Caco-2 (cell line): ENCODE measurements at regions not wholly inside any gene's neighbourhood (a gene's known extent, or its start where the extent isn't known, plus 50 kb on each side); places are given as distances from the start of the nearest gene placed in this dataset.

Experiments used
- BruUV-seq: library from RNA; stranded (reverse); fragments of 400-500 nt; replicated peaks from 2 replicates; lab custom pipeline; 2021; lab: Mats Ljungman, UMichigan
- CTCF ChIA-PET: fragments of 300-600 bp; sonication (Branson Sonifier 250); formaldehyde crosslinking; loops from one replicate; lab custom pipeline; 2022; ENCODE audit warnings: antibody characterized with exemption; lab: Charles Lee
- POLR2A ChIA-PET: fragments of 300-600 bp; sonication (Branson Sonifier 250); formaldehyde crosslinking; loops from one replicate; lab custom pipeline; 2022; ENCODE audit warnings: antibody characterized with exemption; lab: Charles Lee
- DNase-seq, 2 experiments: peaks; one replicate each; pipeline versions ENCODE4 v3.0.0 to v3.0.0-alpha.2; 2020 to 2022
- H3K27me3 ChIP-seq: replicated peaks from 2 replicates; pipeline ENCODE4 v1.6.0; 2011; ENCODE audit warnings: low read length; ENCODE audit not compliant: control insufficient read depth, insufficient read depth
- H3K36me3 ChIP-seq: 2 replicates; pipeline ENCODE4 v1.5.1; 2011; ENCODE audit warnings: low read length; ENCODE audit not compliant: control insufficient read depth, insufficient read depth
- H3K4me1 ChIP-seq: fragments of 250-450 bp; sonication (Bioruptor Pico); 2 replicates; pipeline ENCODE4 v1.5.1; 2020; ENCODE audit warnings: mild to moderate bottlenecking
- H3K4me3 ChIP-seq: 2 replicates; pipeline ENCODE4 v1.5.1; 2011; ENCODE audit warnings: low read depth, mild to moderate bottlenecking, control low read depth, low read length
- H3K9me3 ChIP-seq: fragments of 250-450 bp; sonication (Bioruptor Pico); 2 replicates; pipeline ENCODE4 v1.5.1; 2020; ENCODE audit warnings: mild to moderate bottlenecking, moderate library complexity
- H3K27ac Mint-ChIP-seq: one replicate; pipeline ENCODE4 v1.8.0; 2022; ENCODE audit warnings: mixed read lengths; ENCODE audit not compliant: unreplicated experiment
- H3K27me3 Mint-ChIP-seq: one replicate; pipeline ENCODE4 v1.8.0; 2022; ENCODE audit warnings: mixed read lengths; ENCODE audit not compliant: insufficient read depth, unreplicated experiment
- H3K36me3 Mint-ChIP-seq: one replicate; pipeline ENCODE4 v1.8.0; 2022; ENCODE audit warnings: mild to moderate bottlenecking, mixed read lengths; ENCODE audit not compliant: insufficient read depth, unreplicated experiment
- H3K4me1 Mint-ChIP-seq: one replicate; pipeline ENCODE4 v1.8.0; 2022; ENCODE audit warnings: low read depth, mixed read lengths; ENCODE audit not compliant: unreplicated experiment
- H3K4me3 Mint-ChIP-seq: one replicate; pipeline ENCODE4 v1.8.0; 2022; ENCODE audit warnings: mild to moderate bottlenecking, moderate library complexity, mixed read lengths; ENCODE audit not compliant: unreplicated experiment
- H3K9me3 Mint-ChIP-seq: one replicate; pipeline ENCODE4 v1.8.0; 2022; ENCODE audit warnings: mixed read lengths; ENCODE audit not compliant: unreplicated experiment
- CTCF ChIP-seq, 2 experiments: fragments of 200-600 bp in 1 of 2; IDR thresholded peaks; 1 replicate in 1 of 2; 2 replicates in 1 of 2; pipeline versions ENCODE4 v1.5.1 to v1.8.0; 2011 to 2022; ENCODE audit warnings: antibody characterized with exemption in 1 of 2, control low read depth in 1 of 2, inconsistent platforms in 1 of 2, low read depth in 1 of 2, low read length in 1 of 2, mild to moderate bottlenecking in 1 of 2, moderate library complexity in 1 of 2; ENCODE audit not compliant: insufficient read depth in 1 of 2, severe bottlenecking in 1 of 2, unreplicated experiment in 1 of 2
- intact Hi-C: fragments of 100-400 bp; cut with micrococcal nuclease; formaldehyde crosslinking; loops from one replicate; pipeline ENCODE4 v1.10.0; 2022; ENCODE audit not compliant: unreplicated experiment

GRCh38 chr1:96660503-96660902 is 61.1 kb upstream of the PTBP2 start:
- no TSS peak for BruUV-seq
- Histone ChIP-seq H3K27me3 (no peaks in the 10 kb centered on the region), H3K9me3 (no peaks in the 10 kb centered on the region), H3K4me3 (no peak overlapping the region), H3K36me3 (no peaks in the 10 kb centered on the region), H3K4me1 (no peaks in the 10 kb centered on the region)
- intact Hi-C loops = no loop called here
- CTCF ChIA-PET = no interaction called here
- Mint-ChIP-seq H3K4me1 (no peaks in the 10 kb centered on the region), H3K27me3 (no peaks in the 10 kb centered on the region), H3K36me3 (no peaks in the 10 kb centered on the region), H3K4me3 (no peak overlapping the region), H3K9me3 (peaks cover 8% of the 10 kb centered on the region), H3K27ac (no peak overlapping the region)
- TF ChIP-seq CTCF (IDR thresholded peaks at IDR 0.05; ENCODE audit: insufficient read depth in 1 of 2, low read depth in 1 of 2, low read length in 1 of 2, severe bottlenecking in 1 of 2, unreplicated experiment in 1 of 2) = no peak
- DNase-seq = no peak
- POLR2A ChIA-PET = no interaction called here
